HEK293 (cell line): ENCODE measurements at regions not wholly inside any gene's neighbourhood (a gene's known extent, or its start where the extent isn't known, plus 50 kb on each side); places are given as distances from the start of the nearest gene placed in this dataset.

Experiments used
- CTCF ChIA-PET: fragments of 350-600 bp; formaldehyde crosslinking; extraction: SDS; loops from one replicate; lab custom pipeline; 2021; ENCODE audit warnings: antibody characterized with exemption; lab: Yijun Ruan, JAX
- POLR2A ChIA-PET: fragments of 300-600 bp; formaldehyde crosslinking; extraction: SDS; loops from one replicate; lab custom pipeline; 2020; ENCODE audit warnings: antibody characterized with exemption, inconsistent platforms; lab: Yijun Ruan, JAX
- H3K27ac ChIP-seq: fragments of 200-500 bp; sonication (Bioruptor generic); 2 replicates; pipeline ENCODE4 v1.5.1; 2014; ENCODE audit warnings: low read depth, low read length, control low read depth, inconsistent platforms; ENCODE audit errors: extremely low read depth
- H3K36me3 ChIP-seq, 2 experiments: fragments of 200-500 bp in 1 of 2; sonication (Bioruptor generic) in 1 of 2; 1 replicate in 1 of 2; 2 replicates in 1 of 2; pipeline ENCODE4 v1.5.1; 2014 to 2017; ENCODE audit warnings: inconsistent platforms in 2 of 2, low read length in 2 of 2; ENCODE audit not compliant: control insufficient read depth in 2 of 2, insufficient read depth in 1 of 2
- H3K4me1 ChIP-seq: fragments of 200-500 bp; sonication (Bioruptor generic); 2 replicates; pipeline ENCODE4 v1.5.1; 2014; ENCODE audit warnings: mild to moderate bottlenecking, low read length, inconsistent platforms; ENCODE audit not compliant: control insufficient read depth, insufficient read depth
- H3K4me3 ChIP-seq: 2 replicates; pipeline ENCODE4 v1.5.1; 2011; ENCODE audit warnings: low read depth, mild to moderate bottlenecking, control low read depth, low read length, moderate library complexity
- H3K9me3 ChIP-seq: fragments of 200-500 bp; sonication (Bioruptor generic); 2 replicates; pipeline ENCODE4 v1.5.1; 2014; ENCODE audit warnings: low read depth, low read length, inconsistent platforms; ENCODE audit not compliant: control insufficient read depth, insufficient read depth
- GLIS2 ChIP-seq: fragments of 450-650 bp; formaldehyde crosslinking; IDR thresholded peaks from 2 replicates; pipeline ENCODE4 v1.5.1; 2016; ENCODE audit warnings: missing biosample characterization, missing genetic modification characterization
- HOXC10 ChIP-seq: sonication (generic); formaldehyde crosslinking; IDR thresholded peaks from 2 replicates; pipeline ENCODE4 v1.8.1; 2023; ENCODE audit warnings: mild to moderate bottlenecking, missing genetic modification reagents
- MZF1 ChIP-seq: fragments of 450-650 bp; formaldehyde crosslinking; IDR thresholded peaks from 2 replicates; pipeline ENCODE4 v1.5.1; 2017; ENCODE audit warnings: missing biosample characterization, missing genetic modification characterization, borderline replicate concordance
- OVOL3 ChIP-seq: fragments of 450-650 bp; formaldehyde crosslinking; IDR thresholded peaks from 2 replicates; pipeline ENCODE4 v1.5.1; 2016; ENCODE audit warnings: missing biosample characterization, missing genetic modification characterization
- RBAK ChIP-seq: fragments of 450-650 bp; formaldehyde crosslinking; IDR thresholded peaks from 2 replicates; pipeline ENCODE4 v1.5.1; 2016; ENCODE audit warnings: missing biosample characterization, missing genetic modification characterization
- SP2 ChIP-seq: fragments of 450-650 bp; formaldehyde crosslinking; IDR thresholded peaks from 2 replicates; pipeline ENCODE4 v1.5.1; 2016; ENCODE audit warnings: missing biosample characterization, missing genetic modification characterization
- TRIM28 ChIP-seq: IDR thresholded peaks from 2 replicates; pipeline ENCODE4 v1.6.1; 2011; ENCODE audit warnings: low read length, control low read depth, borderline replicate concordance
- ZBTB48 ChIP-seq: fragments of 450-650 bp; formaldehyde crosslinking; IDR thresholded peaks from 2 replicates; pipeline ENCODE4 v1.5.1; 2016; ENCODE audit warnings: missing biosample characterization, missing genetic modification characterization
- ZFP41 ChIP-seq: fragments of 450-650 bp; formaldehyde crosslinking; IDR thresholded peaks from 2 replicates; pipeline ENCODE4 v1.5.1; 2016; ENCODE audit warnings: missing biosample characterization, missing genetic modification characterization, borderline replicate concordance
- ZNF157 ChIP-seq: fragments of 450-650 bp; formaldehyde crosslinking; IDR thresholded peaks from 2 replicates; pipeline ENCODE4 v1.5.1; 2016; ENCODE audit warnings: missing biosample characterization, missing genetic modification characterization
- ZNF174 ChIP-seq: fragments of 450-650 bp; formaldehyde crosslinking; IDR thresholded peaks from 2 replicates; pipeline ENCODE4 v1.5.0; 2017; ENCODE audit warnings: missing biosample characterization, mild to moderate bottlenecking, missing genetic modification characterization
- ZNF214 ChIP-seq: fragments of 450-650 bp; formaldehyde crosslinking; IDR thresholded peaks from 2 replicates; pipeline ENCODE4 v1.5.1; 2017; ENCODE audit warnings: missing biosample characterization, mild to moderate bottlenecking, missing genetic modification characterization, borderline replicate concordance
- ZNF239 ChIP-seq: fragments of 450-650 bp; formaldehyde crosslinking; IDR thresholded peaks from 2 replicates; pipeline ENCODE4 v1.5.1; 2016; ENCODE audit warnings: missing biosample characterization, missing genetic modification characterization
- ZNF248 ChIP-seq: fragments of 450-650 bp; formaldehyde crosslinking; IDR thresholded peaks from 2 replicates; pipeline ENCODE4 v1.5.1; 2017; ENCODE audit warnings: missing biosample characterization, missing genetic modification characterization
- ZNF366 ChIP-seq: fragments of 450-650 bp; formaldehyde crosslinking; conservative IDR thresholded peaks from 2 replicates; pipeline ENCODE4 v1.5.1; 2016; ENCODE audit warnings: missing biosample characterization, missing genetic modification characterization
- ZNF544 ChIP-seq: fragments of 450-650 bp; formaldehyde crosslinking; IDR thresholded peaks from 2 replicates; pipeline ENCODE4 v1.5.0; 2017; ENCODE audit warnings: missing biosample characterization, missing genetic modification characterization
- ZNF560 ChIP-seq: fragments of 450-650 bp; formaldehyde crosslinking; IDR thresholded peaks from 2 replicates; pipeline ENCODE4 v1.5.1; 2017; ENCODE audit warnings: missing biosample characterization, missing genetic modification characterization, borderline replicate concordance
- ZNF585B ChIP-seq: fragments of 450-650 bp; formaldehyde crosslinking; IDR thresholded peaks from 2 replicates; pipeline ENCODE4 v1.5.1; 2016; ENCODE audit warnings: missing biosample characterization, missing genetic modification characterization
- ZNF623 ChIP-seq: fragments of 450-650 bp; formaldehyde crosslinking; IDR thresholded peaks from 2 replicates; pipeline ENCODE4 v1.5.1; 2016; ENCODE audit warnings: missing biosample characterization, missing genetic modification characterization
- ZNF677 ChIP-seq: fragments of 450-650 bp; IDR thresholded peaks from 2 replicates; pipeline ENCODE4 v1.5.0; 2018; ENCODE audit warnings: missing biosample characterization, mild to moderate bottlenecking, missing genetic modification characterization, moderate library complexity
- ZNF792 ChIP-seq: fragments of 450-650 bp; formaldehyde crosslinking; IDR thresholded peaks from 2 replicates; pipeline ENCODE4 v1.5.1; 2016; ENCODE audit warnings: missing biosample characterization, missing genetic modification characterization
- TF ChIP-seq, protein P1 (sequence below): fragments of 450-650 bp; IDR thresholded peaks from 2 replicates; pipeline ENCODE4 v1.5.1; 2018; ENCODE audit warnings: missing biosample characterization, mild to moderate bottlenecking, missing genetic modification characterization
- TF ChIP-seq, protein P2 (sequence below): fragments of 450-650 bp; formaldehyde crosslinking; IDR thresholded peaks from 2 replicates; pipeline ENCODE4 v1.5.1; 2016; ENCODE audit warnings: missing biosample characterization, missing genetic modification characterization
- TF ChIP-seq, protein P3 (sequence below): fragments of 450-650 bp; formaldehyde crosslinking; IDR thresholded peaks from 2 replicates; pipeline ENCODE4 v1.5.1; 2016; ENCODE audit warnings: missing biosample characterization, missing genetic modification characterization, low read depth
- TF ChIP-seq, protein P4 (sequence below): fragments of 450-650 bp; formaldehyde crosslinking; IDR thresholded peaks from 2 replicates; pipeline ENCODE4 v1.5.1; 2016; ENCODE audit warnings: missing biosample characterization, missing genetic modification characterization
- TF ChIP-seq, protein P5 (sequence below): fragments of 450-650 bp; formaldehyde crosslinking; IDR thresholded peaks from 2 replicates; pipeline ENCODE4 v1.5.1; 2016; ENCODE audit warnings: missing biosample characterization, missing genetic modification characterization, borderline replicate concordance

DNA sequence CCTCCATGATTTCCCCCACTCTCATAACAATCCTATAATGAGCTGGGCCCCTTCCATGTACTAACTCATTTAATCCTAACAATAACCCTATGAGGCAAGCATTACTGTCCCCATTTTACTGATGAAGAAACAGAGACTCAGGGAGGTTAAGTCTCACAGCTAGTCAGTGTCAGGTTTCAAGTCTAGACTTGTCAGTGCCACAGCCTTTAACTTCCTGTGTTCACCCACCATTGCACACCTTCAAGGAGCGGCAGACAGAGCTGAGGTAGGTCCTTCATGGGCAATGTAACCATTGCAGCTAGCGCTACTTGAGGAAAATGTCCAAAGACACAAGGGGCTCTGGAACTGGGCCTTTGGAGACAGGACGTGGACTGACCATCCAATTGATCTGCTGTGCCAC lies 105.8 kb upstream of the CTNNB1 start (continued):
- TF ChIP-seq, protein P1, sequence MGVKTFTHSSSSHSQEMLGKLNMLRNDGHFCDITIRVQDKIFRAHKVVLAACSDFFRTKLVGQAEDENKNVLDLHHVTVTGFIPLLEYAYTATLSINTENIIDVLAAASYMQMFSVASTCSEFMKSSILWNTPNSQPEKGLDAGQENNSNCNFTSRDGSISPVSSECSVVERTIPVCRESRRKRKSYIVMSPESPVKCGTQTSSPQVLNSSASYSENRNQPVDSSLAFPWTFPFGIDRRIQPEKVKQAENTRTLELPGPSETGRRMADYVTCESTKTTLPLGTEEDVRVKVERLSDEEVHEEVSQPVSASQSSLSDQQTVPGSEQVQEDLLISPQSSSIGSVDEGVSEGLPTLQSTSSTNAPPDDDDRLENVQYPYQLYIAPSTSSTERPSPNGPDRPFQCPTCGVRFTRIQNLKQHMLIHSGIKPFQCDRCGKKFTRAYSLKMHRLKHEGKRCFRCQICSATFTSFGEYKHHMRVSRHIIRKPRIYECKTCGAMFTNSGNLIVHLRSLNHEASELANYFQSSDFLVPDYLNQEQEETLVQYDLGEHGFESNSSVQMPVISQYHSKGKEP (tag by site-specific recombination) = no peak

DNA sequence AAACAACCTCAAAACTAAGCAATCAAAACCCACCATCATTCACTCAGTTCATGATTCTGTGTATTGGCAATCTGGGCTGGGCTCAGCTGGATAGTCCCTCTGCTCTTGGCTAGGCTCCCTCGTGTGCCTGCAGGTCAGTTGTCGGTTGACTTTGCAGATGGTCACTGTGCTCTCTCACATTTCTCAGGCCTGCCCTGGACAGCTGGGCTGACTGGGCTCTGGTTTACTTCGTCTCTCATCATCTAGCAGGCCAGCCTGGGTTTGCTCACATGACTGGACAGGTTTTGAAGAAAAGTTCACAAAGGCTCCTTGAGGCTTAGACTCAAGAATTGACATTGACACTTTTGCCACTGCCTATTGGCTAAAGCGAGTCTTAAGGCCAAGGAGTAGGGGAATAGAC lies 105.0 kb upstream of the CTNNB1 start:
- Histone ChIP-seq H3K27ac (no peak overlapping the region), H3K36me3 (no peaks in the 10 kb centered on the region), H3K4me3 (no peak overlapping the region), H3K4me1 (no peaks in the 10 kb centered on the region)
- ChIA-PET CTCF (no interaction called here), POLR2A (no interaction called here)
- TF ChIP-seq TRIM28 (no peak), SP2 (tag by site-specific recombination) (no peak), GLIS2 (tag by site-specific recombination) (no peak), ZBTB48 (tag by site-specific recombination) (no peak), ZNF544 (no peak), ZNF623 (tag by site-specific recombination) (no peak), ZNF239 (no peak), ZNF174 (tag by site-specific recombination) (no peak), ZNF677 (tag by site-specific recombination) (no peak), MZF1 (tag by site-specific recombination) (no peak), ZNF585B (tag by site-specific recombination) (no peak), ZNF214 (tag by site-specific recombination) (no peak), RBAK (no peak), ZNF560 (tag by site-specific recombination) (no peak), ZNF248 (tag by site-specific recombination) (no peak)
- TF ChIP-seq, protein P2, sequence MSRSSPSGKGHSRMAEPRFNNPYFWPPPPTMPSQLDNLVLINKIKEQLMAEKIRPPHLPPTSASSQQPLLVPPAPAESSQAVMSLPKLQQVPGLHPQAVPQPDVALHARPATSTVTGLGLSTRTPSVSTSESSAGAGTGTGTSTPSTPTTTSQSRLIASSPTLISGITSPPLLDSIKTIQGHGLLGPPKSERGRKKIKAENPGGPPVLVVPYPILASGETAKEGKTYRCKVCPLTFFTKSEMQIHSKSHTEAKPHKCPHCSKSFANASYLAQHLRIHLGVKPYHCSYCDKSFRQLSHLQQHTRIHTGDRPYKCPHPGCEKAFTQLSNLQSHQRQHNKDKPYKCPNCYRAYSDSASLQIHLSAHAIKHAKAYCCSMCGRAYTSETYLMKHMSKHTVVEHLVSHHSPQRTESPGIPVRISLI (tag by site-specific recombination) = no peak
- TF ChIP-seq, protein P3, sequence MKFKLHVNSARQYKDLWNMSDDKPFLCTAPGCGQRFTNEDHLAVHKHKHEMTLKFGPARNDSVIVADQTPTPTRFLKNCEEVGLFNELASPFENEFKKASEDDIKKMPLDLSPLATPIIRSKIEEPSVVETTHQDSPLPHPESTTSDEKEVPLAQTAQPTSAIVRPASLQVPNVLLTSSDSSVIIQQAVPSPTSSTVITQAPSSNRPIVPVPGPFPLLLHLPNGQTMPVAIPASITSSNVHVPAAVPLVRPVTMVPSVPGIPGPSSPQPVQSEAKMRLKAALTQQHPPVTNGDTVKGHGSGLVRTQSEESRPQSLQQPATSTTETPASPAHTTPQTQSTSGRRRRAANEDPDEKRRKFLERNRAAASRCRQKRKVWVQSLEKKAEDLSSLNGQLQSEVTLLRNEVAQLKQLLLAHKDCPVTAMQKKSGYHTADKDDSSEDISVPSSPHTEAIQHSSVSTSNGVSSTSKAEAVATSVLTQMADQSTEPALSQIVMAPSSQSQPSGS (tag by site-specific recombination) = no peak
- TF ChIP-seq, all 188 proteins: peak for 0
- H3K9me3 ChIP-seq = no peaks in the 10 kb centered on the region

DNA sequence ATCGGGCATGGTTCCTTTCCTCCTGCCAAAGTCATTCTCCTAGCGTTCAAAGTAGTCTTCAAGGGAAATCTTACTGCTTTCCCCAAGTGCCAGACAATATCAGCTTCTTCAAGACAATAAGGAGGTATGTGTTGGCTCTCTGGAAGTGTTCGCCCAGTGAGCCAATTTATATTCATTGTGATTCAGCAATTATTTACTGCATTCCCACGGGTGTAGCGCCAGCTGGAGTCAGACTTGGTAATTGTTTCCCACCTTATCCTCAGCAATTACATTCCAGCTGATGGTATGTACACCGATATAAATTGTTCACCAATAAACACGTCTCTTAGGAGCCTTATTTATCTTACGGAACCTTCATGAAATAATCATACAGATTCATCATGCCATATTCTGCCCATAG lies 103.6 kb upstream of the CTNNB1 start:
- H3K4me1 ChIP-seq = no peaks in the 10 kb centered on the region
- no peaks in the 10 kb centered on the region for H3K36me3 ChIP-seq
- H3K9me3 ChIP-seq = no peaks in the 10 kb centered on the region
- POLR2A ChIA-PET = no interaction called here
- H3K27ac ChIP-seq = no peak overlapping the region
- H3K4me3 ChIP-seq = no peak overlapping the region
- CTCF ChIA-PET = no interaction called here
- no peak for TF ChIP-seq ZFP41
- TF ChIP-seq ZNF157 (tag by site-specific recombination) = no peak
- TF ChIP-seq, protein P4, sequence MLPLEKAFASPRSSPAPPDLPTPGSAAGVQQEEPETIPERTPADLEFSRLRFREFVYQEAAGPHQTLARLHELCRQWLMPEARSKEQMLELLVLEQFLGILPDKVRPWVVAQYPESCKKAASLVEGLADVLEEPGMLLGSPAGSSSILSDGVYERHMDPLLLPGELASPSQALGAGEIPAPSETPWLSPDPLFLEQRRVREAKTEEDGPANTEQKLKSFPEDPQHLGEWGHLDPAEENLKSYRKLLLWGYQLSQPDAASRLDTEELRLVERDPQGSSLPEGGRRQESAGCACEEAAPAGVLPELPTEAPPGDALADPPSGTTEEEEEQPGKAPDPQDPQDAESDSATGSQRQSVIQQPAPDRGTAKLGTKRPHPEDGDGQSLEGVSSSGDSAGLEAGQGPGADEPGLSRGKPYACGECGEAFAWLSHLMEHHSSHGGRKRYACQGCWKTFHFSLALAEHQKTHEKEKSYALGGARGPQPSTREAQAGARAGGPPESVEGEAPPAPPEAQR = no peak
- TF ChIP-seq, protein P5, sequence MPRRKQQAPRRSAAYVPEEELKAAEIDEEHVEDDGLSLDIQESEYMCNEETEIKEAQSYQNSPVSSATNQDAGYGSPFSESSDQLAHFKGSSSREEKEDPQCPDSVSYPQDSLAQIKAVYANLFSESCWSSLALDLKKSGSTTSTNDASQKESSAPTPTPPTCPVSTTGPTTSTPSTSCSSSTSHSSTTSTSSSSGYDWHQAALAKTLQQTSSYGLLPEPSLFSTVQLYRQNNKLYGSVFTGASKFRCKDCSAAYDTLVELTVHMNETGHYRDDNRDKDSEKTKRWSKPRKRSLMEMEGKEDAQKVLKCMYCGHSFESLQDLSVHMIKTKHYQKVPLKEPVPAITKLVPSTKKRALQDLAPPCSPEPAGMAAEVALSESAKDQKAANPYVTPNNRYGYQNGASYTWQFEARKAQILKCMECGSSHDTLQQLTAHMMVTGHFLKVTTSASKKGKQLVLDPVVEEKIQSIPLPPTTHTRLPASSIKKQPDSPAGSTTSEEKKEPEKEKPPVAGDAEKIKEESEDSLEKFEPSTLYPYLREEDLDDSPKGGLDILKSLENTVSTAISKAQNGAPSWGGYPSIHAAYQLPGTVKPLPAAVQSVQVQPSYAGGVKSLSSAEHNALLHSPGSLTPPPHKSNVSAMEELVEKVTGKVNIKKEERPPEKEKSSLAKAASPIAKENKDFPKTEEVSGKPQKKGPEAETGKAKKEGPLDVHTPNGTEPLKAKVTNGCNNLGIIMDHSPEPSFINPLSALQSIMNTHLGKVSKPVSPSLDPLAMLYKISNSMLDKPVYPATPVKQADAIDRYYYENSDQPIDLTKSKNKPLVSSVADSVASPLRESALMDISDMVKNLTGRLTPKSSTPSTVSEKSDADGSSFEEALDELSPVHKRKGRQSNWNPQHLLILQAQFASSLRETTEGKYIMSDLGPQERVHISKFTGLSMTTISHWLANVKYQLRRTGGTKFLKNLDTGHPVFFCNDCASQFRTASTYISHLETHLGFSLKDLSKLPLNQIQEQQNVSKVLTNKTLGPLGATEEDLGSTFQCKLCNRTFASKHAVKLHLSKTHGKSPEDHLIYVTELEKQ (tag by site-specific recombination) = no peak
- no peak for TF ChIP-seq HOXC10 (CRISPR knock-in tag)
- no peak for TF ChIP-seq MZF1 (tag by site-specific recombination)
- TF ChIP-seq OVOL3 (tag by site-specific recombination) = no peak
- TF ChIP-seq ZNF792 (tag by site-specific recombination) = no peak
- no peak for TF ChIP-seq ZNF366 (tag by site-specific recombination)
